Smooth muscle cell (in vitro differentiated cells): ENCODE measurements at regions not wholly inside any gene's neighbourhood (a gene's known extent, or its start where the extent isn't known, plus 50 kb on each side); places are given as distances from the start of the nearest gene placed in this dataset.
A peak's percentile ranks its signal among the peaks of the same experiment; 100 is the strongest.

Experiments used
- DNase-seq: peaks from one replicate; lab custom pipeline; 2025; ENCODE audit not compliant: unreplicated experiment; lab: John Stamatoyannopoulos, UW
- H2AFZ ChIP-seq: fragments of 200-600 bp; sonication (generic); 2 replicates; pipeline ENCODE4 v1.6.0; 2016; ENCODE audit warnings: antibody characterized with exemption, low read depth, mild to moderate bottlenecking
- H3F3A ChIP-seq: fragments of 200-600 bp; sonication (generic); 2 replicates; pipeline ENCODE4 v1.6.0; 2017; ENCODE audit warnings: antibody characterized with exemption, low read depth
- H3K27ac ChIP-seq: fragments of 200-600 bp; sonication (generic); 2 replicates; pipeline ENCODE4 v1.5.1; 2016; ENCODE audit warnings: low read depth, mild to moderate bottlenecking
- H3K27me3 ChIP-seq: fragments of 200-600 bp; sonication (generic); 2 replicates; pipeline ENCODE4 v1.6.1; 2016; ENCODE audit warnings: low read depth, mild to moderate bottlenecking
- H3K36me3 ChIP-seq: fragments of 200-600 bp; sonication (generic); 2 replicates; pipeline ENCODE4 v1.5.1; 2016; ENCODE audit warnings: low read depth
- H3K4me1 ChIP-seq: fragments of 200-600 bp; sonication (generic); 2 replicates; pipeline ENCODE4 v1.5.1; 2016; ENCODE audit warnings: low read depth
- H3K4me2 ChIP-seq: fragments of 200-600 bp; sonication (generic); 2 replicates; pipeline ENCODE4 v1.6.0; 2016; ENCODE audit warnings: mild to moderate bottlenecking
- H3K4me3 ChIP-seq: fragments of 200-600 bp; sonication (generic); 2 replicates; pipeline ENCODE4 v1.5.1; 2016; ENCODE audit warnings: mild to moderate bottlenecking
- H3K79me2 ChIP-seq: fragments of 200-600 bp; sonication (generic); 2 replicates; pipeline ENCODE4 v1.6.0; 2016; ENCODE audit warnings: low read depth, mild to moderate bottlenecking
- H3K9ac ChIP-seq: fragments of 200-600 bp; sonication (generic); 2 replicates; pipeline ENCODE4 v1.6.0; 2016; ENCODE audit warnings: low read depth
- H3K9me3 ChIP-seq: fragments of 200-600 bp; sonication (generic); replicated peaks from 2 replicates; pipeline ENCODE4 v1.5.1; 2016; ENCODE audit warnings: low read depth
- H4K20me1 ChIP-seq: fragments of 200-600 bp; sonication (generic); 2 replicates; pipeline ENCODE4 v1.6.0; 2016; ENCODE audit warnings: low read depth
- CTCF ChIP-seq: fragments of 200-600 bp; sonication (generic); IDR thresholded peaks from 2 replicates; pipeline ENCODE4 v1.5.1; 2017; ENCODE audit warnings: borderline replicate concordance, mild to moderate bottlenecking, antibody characterized with exemption; ENCODE audit not compliant: insufficient read depth, poor library complexity, severe bottlenecking
- WGBS: methylation state at CpG from one replicate; pipeline ENCODE4 v1.1.7; 2016; ENCODE audit warnings: low lambda C conversion rate; 5-methylcytosine and 5-hydroxymethylcytosine counted together

- Histone ChIP-seq H3K4me1 (no peaks in the 10 kb centered on the region), H3K36me3 (no peaks in the 10 kb centered on the region), H3K9ac (no peak overlapping the region), H3K4me3 (no peak overlapping the region), H3K27me3 (no peaks in the 10 kb centered on the region), H3K4me2 (no peak overlapping the region), H2AFZ (no peak overlapping the region), H3K27ac (no peak overlapping the region), H4K20me1 (no peaks in the 10 kb centered on the region), H3K79me2 (no peaks in the 10 kb centered on the region), H3F3A (no peaks in the 10 kb centered on the region), H3K9me3 (no peaks in the 10 kb centered on the region)
- TF ChIP-seq CTCF = no peak
- WGBS = 42% methylated on average over 8 of the region's 8 CpGs
- no peak for DNase-seq
Observed at GRCh38 chr16:26281381-26282110, 589.8 kb downstream of the HS3ST4 start.

- H3K4me3 ChIP-seq = no peak overlapping the region
- no peaks in the 10 kb centered on the region for H3K9me3 ChIP-seq
Observed at GRCh38 chr16:26295625-26296304, 604.0 kb downstream of the HS3ST4 start.

GRCh38 chr16:26301516-26301915 is 609.8 kb downstream of the HS3ST4 start:
- H3K27me3 ChIP-seq = no peaks in the 10 kb centered on the region
- H3F3A ChIP-seq = peaks cover 2% of the 10 kb centered on the region
- 82% methylated on average over 2 of the region's 2 CpGs for WGBS
- H3K4me3 ChIP-seq = no peak overlapping the region
- no peak overlapping the region for H3K9ac ChIP-seq
- H3K36me3 ChIP-seq = no peaks in the 10 kb centered on the region
- TF ChIP-seq CTCF = no peak
- no peak overlapping the region for H2AFZ ChIP-seq
- no peak overlapping the region for H3K4me2 ChIP-seq
- no peaks in the 10 kb centered on the region for H3K4me1 ChIP-seq
- H4K20me1 ChIP-seq = no peaks in the 10 kb centered on the region
- no peak for DNase-seq
- no peak overlapping the region for H3K27ac ChIP-seq
- no peaks in the 10 kb centered on the region for H3K79me2 ChIP-seq
- no peaks in the 10 kb centered on the region for H3K9me3 ChIP-seq

More at GRCh38 chr16:26295625-26296304, 604.0 kb downstream of the HS3ST4 start:
- Histone ChIP-seq H3K4me1 (no peaks in the 10 kb centered on the region), H3F3A (peaks cover 9% of the 10 kb centered on the region), H3K27me3 (no peaks in the 10 kb centered on the region), H3K27ac (peak overlapping the region; percentile 79), H3K36me3 (no peaks in the 10 kb centered on the region), H3K4me2 (no peak overlapping the region), H4K20me1 (no peaks in the 10 kb centered on the region), H2AFZ (peak overlapping the region; percentile 3), H3K79me2 (no peaks in the 10 kb centered on the region), H3K9ac (no peak overlapping the region)
- no peak for DNase-seq
- WGBS = 37% methylated on average over 12 of the region's 12 CpGs
- TF ChIP-seq CTCF = no peak
